SK-N-SH (cell line): ENCODE measurements at regions not wholly inside any gene's neighbourhood (a gene's known extent, or its start where the extent isn't known, plus 50 kb on each side); places are given as distances from the start of the nearest gene placed in this dataset.

Experiments used
- CTCF ChIA-PET: fragments of 300-600, 350-600 bp; formaldehyde crosslinking; extraction: SDS; loops from one replicate; lab custom pipeline; 2021; lab: Yijun Ruan, JAX
- POLR2A ChIA-PET: fragments of 350-600 bp; sonication (Branson Sonifier 250); formaldehyde crosslinking; extraction: SDS; loops from one replicate; lab custom pipeline; 2020; ENCODE audit warnings: antibody characterized with exemption, inconsistent platforms; lab: Yijun Ruan, JAX
- DNase-seq: peaks from one replicate; pipeline ENCODE4 v3.0.0; 2012
- H2AFZ ChIP-seq: fragments of 200-600 bp; sonication (generic); 2 replicates; pipeline ENCODE4 v1.8.1; 2016; ENCODE audit warnings: antibody characterized with exemption, mild to moderate bottlenecking, low read depth
- H3F3A ChIP-seq: fragments of 200-600 bp; sonication (generic); replicated peaks from 2 replicates; pipeline ENCODE3; 2016; ENCODE audit warnings: antibody characterized with exemption, mild to moderate bottlenecking; ENCODE audit not compliant: insufficient read depth
- H3K27ac ChIP-seq, 2 experiments: fragments of 200-500 bp in 1 of 2; fragments of 200-600 bp in 1 of 2; sonication (Bioruptor generic) in 1 of 2; sonication (generic), shearing (Covaris generic) in 1 of 2; 2 replicates each; pipeline versions ENCODE4 v1.5.1 to v1.6.1; 2014 to 2016; ENCODE audit warnings: low read depth in 2 of 2, inconsistent platforms in 1 of 2, low read length in 1 of 2, mild to moderate bottlenecking in 1 of 2, mixed read lengths in 1 of 2
- H3K27me3 ChIP-seq: fragments of 200-600 bp; sonication (generic), shearing (Covaris generic); 2 replicates; pipeline ENCODE4 v1.6.1; 2016; ENCODE audit warnings: mixed run types; ENCODE audit not compliant: insufficient read depth
- H3K36me3 ChIP-seq, 2 experiments: fragments of 200-500 bp in 1 of 2; fragments of 200-600 bp in 1 of 2; sonication (Bioruptor generic) in 1 of 2; sonication (generic) in 1 of 2; replicated peaks in 1 of 2; 2 replicates each; pipeline versions ENCODE3 to v1.5.1; 2014 to 2016; ENCODE audit warnings: low read length in 1 of 2, mild to moderate bottlenecking in 1 of 2; ENCODE audit not compliant: insufficient read depth in 2 of 2, control insufficient read depth in 1 of 2
- H3K4me1 ChIP-seq, 2 experiments: fragments of 200-500 bp in 1 of 2; fragments of 200-600 bp in 1 of 2; sonication (Bioruptor generic) in 1 of 2; sonication (generic), shearing (Covaris generic) in 1 of 2; 2 replicates each; pipeline versions ENCODE4 v1.5.1 to v1.6.1; 2014 to 2016; ENCODE audit warnings: low read depth in 1 of 2, low read length in 1 of 2, mixed run types in 1 of 2; ENCODE audit not compliant: insufficient read depth in 2 of 2, control insufficient read depth in 1 of 2
- H3K4me2 ChIP-seq: fragments of 200-600 bp; sonication (generic), shearing (Covaris generic); 2 replicates; pipeline ENCODE4 v1.6.1; 2017; ENCODE audit warnings: mixed run types
- H3K4me3 ChIP-seq, 2 experiments: fragments of 200-500 bp in 1 of 2; fragments of 200-600 bp in 1 of 2; sonication (Bioruptor generic) in 1 of 2; sonication (generic), shearing (Covaris generic) in 1 of 2; 2 replicates each; pipeline versions ENCODE4 v1.5.1 to v1.8.1; 2014 to 2016; ENCODE audit warnings: low read depth in 2 of 2, inconsistent platforms in 1 of 2, low read length in 1 of 2, mild to moderate bottlenecking in 1 of 2, mixed read lengths in 1 of 2, moderate library complexity in 1 of 2
- H3K79me2 ChIP-seq: fragments of 200-600 bp; sonication (generic); 2 replicates; pipeline ENCODE4 v1.8.1; 2017; ENCODE audit warnings: mild to moderate bottlenecking; ENCODE audit not compliant: insufficient read depth
- H3K9ac ChIP-seq: fragments of 200-600 bp; sonication (generic); 2 replicates; pipeline ENCODE4 v1.6.1; 2017; ENCODE audit warnings: mixed run types
- H3K9me2 ChIP-seq: fragments of 200-600 bp; sonication (generic); 2 replicates; pipeline ENCODE4 v1.6.1; 2017; ENCODE audit warnings: mixed run types
- H3K9me3 ChIP-seq: fragments of 200-600 bp; sonication (generic); 2 replicates; pipeline ENCODE4 v1.6.1; 2017; ENCODE audit warnings: mixed run types, mild to moderate bottlenecking, moderate library complexity
- H4K20me1 ChIP-seq: fragments of 200-600 bp; sonication (generic); 2 replicates; pipeline ENCODE4 v1.6.1; 2017; ENCODE audit warnings: mild to moderate bottlenecking, mixed run types; ENCODE audit not compliant: insufficient read depth
- CHD2 ChIP-seq: fragments of 150-350 bp; IDR thresholded peaks from 2 replicates; pipeline ENCODE4 v1.6.1; 2018; ENCODE audit warnings: low read length; ENCODE audit not compliant: partially characterized antibody
- EP300 ChIP-seq, 2 experiments: IDR thresholded peaks; 2 replicates each; pipeline versions ENCODE4 v1.4.0 to v1.6.1; 2012; ENCODE audit warnings: borderline replicate concordance in 1 of 2, low read depth in 1 of 2, low read length in 1 of 2
- EZH2phosphoT487 ChIP-seq: fragments of 200-600 bp; sonication (generic); IDR thresholded peaks from 2 replicates; pipeline ENCODE4 v1.6.1; 2017; ENCODE audit warnings: low read depth, mixed run types, mild to moderate bottlenecking, antibody characterized with exemption, moderate library complexity, borderline replicate concordance
- FOXJ3 ChIP-seq: sonication (generic); formaldehyde crosslinking; IDR thresholded peaks from 2 replicates; pipeline ENCODE4 v1.5.1; 2020; ENCODE audit warnings: mild to moderate bottlenecking, missing genetic modification reagents
- GABPA ChIP-seq: IDR thresholded peaks from 2 replicates; pipeline ENCODE4 v1.4.0; 2012; ENCODE audit warnings: low read depth, mild to moderate bottlenecking
- GATA2 ChIP-seq: sonication (generic); formaldehyde crosslinking; IDR thresholded peaks from 2 replicates; pipeline ENCODE4 v1.5.0; 2020; ENCODE audit warnings: mild to moderate bottlenecking, missing genetic modification reagents
- MEF2A ChIP-seq: IDR thresholded peaks from 2 replicates; pipeline ENCODE4 v1.4.0; 2012; ENCODE audit warnings: low read depth, borderline replicate concordance
- MXI1 ChIP-seq: IDR thresholded peaks from 2 replicates; pipeline ENCODE4 v1.6.1; 2012; ENCODE audit warnings: mild to moderate bottlenecking, low read depth, low read length, improper control_type of control experiment
- NRF1 ChIP-seq: IDR thresholded peaks from 2 replicates; pipeline ENCODE4 v1.6.1; 2012; ENCODE audit warnings: low read depth, mild to moderate bottlenecking, low read length
- RAD21 ChIP-seq: IDR thresholded peaks from 2 replicates; pipeline ENCODE4 v1.6.1; 2012; ENCODE audit warnings: mild to moderate bottlenecking, low read length
- RCOR1 ChIP-seq: fragments of 150-350 bp; IDR thresholded peaks from 2 replicates; pipeline ENCODE4 v1.6.1; 2017; ENCODE audit warnings: antibody characterized with exemption, low read length
- TCF12 ChIP-seq: IDR thresholded peaks from 2 replicates; pipeline ENCODE4 v1.4.0; 2012
- TEAD4 ChIP-seq: IDR thresholded peaks from 2 replicates; pipeline ENCODE4 v1.4.0; 2012; ENCODE audit warnings: mild to moderate bottlenecking, borderline replicate concordance; ENCODE audit not compliant: insufficient read depth
- YY1 ChIP-seq: IDR thresholded peaks from 2 replicates; pipeline ENCODE4 v1.4.0; 2012; ENCODE audit warnings: low read depth, mild to moderate bottlenecking
- WGBS: methylation state at CpG from one replicate; pipeline ENCODE4 v1.1.6; 2017; ENCODE audit warnings: low lambda C conversion rate; 5-methylcytosine and 5-hydroxymethylcytosine counted together
- TF ChIP-seq, protein P1 (sequence below): IDR thresholded peaks from 2 replicates; pipeline ENCODE4 v1.4.0; 2012; ENCODE audit warnings: low read depth, borderline replicate concordance
- TF ChIP-seq, protein P2 (sequence below): IDR thresholded peaks from 2 replicates; pipeline ENCODE4; 2012
- TF ChIP-seq, protein P3 (sequence below): IDR thresholded peaks from 2 replicates; pipeline ENCODE4 v1.4.0; 2012; ENCODE audit warnings: low read depth, borderline replicate concordance
- TF ChIP-seq, protein P4 (sequence below): IDR thresholded peaks from 2 replicates; pipeline ENCODE4 v1.6.1; 2012; ENCODE audit warnings: mild to moderate bottlenecking, low read depth, low read length, moderate library complexity
- TF ChIP-seq, protein P5 (sequence below): fragments of 150-350 bp; IDR thresholded peaks from 2 replicates; pipeline ENCODE4 v1.6.1; 2017; ENCODE audit warnings: antibody characterized with exemption, low read length, low read depth, borderline replicate concordance

DNA sequence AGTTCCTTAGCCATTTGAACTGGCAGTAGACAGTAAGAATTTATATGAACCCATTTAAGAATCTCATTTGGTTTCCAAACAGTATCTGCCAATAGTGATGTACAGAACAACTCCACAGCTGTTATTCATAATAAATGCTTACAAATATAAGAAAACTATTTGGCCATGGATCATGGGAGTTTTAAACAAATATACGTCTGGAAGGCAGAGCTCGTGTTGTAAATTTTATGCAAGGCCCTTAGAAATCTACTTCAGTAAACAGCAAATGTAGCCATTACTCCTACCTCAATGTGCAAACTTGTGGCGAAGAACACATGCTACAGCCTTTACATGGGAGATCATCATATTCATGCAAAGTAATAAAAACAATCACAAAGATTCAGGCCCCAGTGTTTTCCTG, 65.3 kb upstream of the NANOGP8 start:
- Histone ChIP-seq H3K4me3 (no peak overlapping the region), H3K9ac (no peak overlapping the region), H3K27me3 (no peaks in the 10 kb centered on the region), H3K27ac (no peak overlapping the region), H4K20me1 (no peaks in the 10 kb centered on the region), H3K9me2 (no peaks in the 10 kb centered on the region), H3K4me1 (no peaks in the 10 kb centered on the region), H3K79me2 (no peaks in the 10 kb centered on the region), H2AFZ (no peak overlapping the region), H3K9me3 (no peaks in the 10 kb centered on the region), H3F3A (no peaks in the 10 kb centered on the region), H3K36me3 (no peaks in the 10 kb centered on the region), H3K4me2 (no peak overlapping the region)
- DNase-seq = no peak
- TF ChIP-seq, protein P1, sequence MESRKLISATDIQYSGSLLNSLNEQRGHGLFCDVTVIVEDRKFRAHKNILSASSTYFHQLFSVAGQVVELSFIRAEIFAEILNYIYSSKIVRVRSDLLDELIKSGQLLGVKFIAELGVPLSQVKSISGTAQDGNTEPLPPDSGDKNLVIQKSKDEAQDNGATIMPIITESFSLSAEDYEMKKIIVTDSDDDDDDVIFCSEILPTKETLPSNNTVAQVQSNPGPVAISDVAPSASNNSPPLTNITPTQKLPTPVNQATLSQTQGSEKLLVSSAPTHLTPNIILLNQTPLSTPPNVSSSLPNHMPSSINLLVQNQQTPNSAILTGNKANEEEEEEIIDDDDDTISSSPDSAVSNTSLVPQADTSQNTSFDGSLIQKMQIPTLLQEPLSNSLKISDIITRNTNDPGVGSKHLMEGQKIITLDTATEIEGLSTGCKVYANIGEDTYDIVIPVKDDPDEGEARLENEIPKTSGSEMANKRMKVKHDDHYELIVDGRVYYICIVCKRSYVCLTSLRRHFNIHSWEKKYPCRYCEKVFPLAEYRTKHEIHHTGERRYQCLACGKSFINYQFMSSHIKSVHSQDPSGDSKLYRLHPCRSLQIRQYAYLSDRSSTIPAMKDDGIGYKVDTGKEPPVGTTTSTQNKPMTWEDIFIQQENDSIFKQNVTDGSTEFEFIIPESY = no peak
- TF ChIP-seq FOXJ3 (CRISPR knock-in tag) (no peak), MEF2A (no peak), RCOR1 (no peak), YY1 (no peak), GABPA (no peak), EP300 (IDR thresholded peaks at IDR 0.05; ENCODE audit: borderline replicate concordance in 1 of 2, low read depth in 1 of 2, low read length in 1 of 2) (no peak), TEAD4 (no peak), EZH2phosphoT487 (no peak), NRF1 (no peak), CHD2 (no peak), RAD21 (no peak), TCF12 (no peak), GATA2 (CRISPR knock-in tag) (no peak), MXI1 (no peak)
- TF ChIP-seq, protein P2, sequence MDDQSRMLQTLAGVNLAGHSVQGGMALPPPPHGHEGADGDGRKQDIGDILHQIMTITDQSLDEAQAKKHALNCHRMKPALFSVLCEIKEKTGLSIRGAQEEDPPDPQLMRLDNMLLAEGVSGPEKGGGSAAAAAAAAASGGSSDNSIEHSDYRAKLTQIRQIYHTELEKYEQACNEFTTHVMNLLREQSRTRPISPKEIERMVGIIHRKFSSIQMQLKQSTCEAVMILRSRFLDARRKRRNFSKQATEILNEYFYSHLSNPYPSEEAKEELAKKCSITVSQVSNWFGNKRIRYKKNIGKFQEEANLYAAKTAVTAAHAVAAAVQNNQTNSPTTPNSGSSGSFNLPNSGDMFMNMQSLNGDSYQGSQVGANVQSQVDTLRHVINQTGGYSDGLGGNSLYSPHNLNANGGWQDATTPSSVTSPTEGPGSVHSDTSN = no peak
- TF ChIP-seq, protein P3, sequence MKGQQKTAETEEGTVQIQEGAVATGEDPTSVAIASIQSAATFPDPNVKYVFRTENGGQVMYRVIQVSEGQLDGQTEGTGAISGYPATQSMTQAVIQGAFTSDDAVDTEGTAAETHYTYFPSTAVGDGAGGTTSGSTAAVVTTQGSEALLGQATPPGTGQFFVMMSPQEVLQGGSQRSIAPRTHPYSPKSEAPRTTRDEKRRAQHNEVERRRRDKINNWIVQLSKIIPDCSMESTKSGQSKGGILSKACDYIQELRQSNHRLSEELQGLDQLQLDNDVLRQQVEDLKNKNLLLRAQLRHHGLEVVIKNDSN = no peak
- TF ChIP-seq, protein P4, sequence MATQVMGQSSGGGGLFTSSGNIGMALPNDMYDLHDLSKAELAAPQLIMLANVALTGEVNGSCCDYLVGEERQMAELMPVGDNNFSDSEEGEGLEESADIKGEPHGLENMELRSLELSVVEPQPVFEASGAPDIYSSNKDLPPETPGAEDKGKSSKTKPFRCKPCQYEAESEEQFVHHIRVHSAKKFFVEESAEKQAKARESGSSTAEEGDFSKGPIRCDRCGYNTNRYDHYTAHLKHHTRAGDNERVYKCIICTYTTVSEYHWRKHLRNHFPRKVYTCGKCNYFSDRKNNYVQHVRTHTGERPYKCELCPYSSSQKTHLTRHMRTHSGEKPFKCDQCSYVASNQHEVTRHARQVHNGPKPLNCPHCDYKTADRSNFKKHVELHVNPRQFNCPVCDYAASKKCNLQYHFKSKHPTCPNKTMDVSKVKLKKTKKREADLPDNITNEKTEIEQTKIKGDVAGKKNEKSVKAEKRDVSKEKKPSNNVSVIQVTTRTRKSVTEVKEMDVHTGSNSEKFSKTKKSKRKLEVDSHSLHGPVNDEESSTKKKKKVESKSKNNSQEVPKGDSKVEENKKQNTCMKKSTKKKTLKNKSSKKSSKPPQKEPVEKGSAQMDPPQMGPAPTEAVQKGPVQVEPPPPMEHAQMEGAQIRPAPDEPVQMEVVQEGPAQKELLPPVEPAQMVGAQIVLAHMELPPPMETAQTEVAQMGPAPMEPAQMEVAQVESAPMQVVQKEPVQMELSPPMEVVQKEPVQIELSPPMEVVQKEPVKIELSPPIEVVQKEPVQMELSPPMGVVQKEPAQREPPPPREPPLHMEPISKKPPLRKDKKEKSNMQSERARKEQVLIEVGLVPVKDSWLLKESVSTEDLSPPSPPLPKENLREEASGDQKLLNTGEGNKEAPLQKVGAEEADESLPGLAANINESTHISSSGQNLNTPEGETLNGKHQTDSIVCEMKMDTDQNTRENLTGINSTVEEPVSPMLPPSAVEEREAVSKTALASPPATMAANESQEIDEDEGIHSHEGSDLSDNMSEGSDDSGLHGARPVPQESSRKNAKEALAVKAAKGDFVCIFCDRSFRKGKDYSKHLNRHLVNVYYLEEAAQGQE = no peak
- TF ChIP-seq, protein P5, sequence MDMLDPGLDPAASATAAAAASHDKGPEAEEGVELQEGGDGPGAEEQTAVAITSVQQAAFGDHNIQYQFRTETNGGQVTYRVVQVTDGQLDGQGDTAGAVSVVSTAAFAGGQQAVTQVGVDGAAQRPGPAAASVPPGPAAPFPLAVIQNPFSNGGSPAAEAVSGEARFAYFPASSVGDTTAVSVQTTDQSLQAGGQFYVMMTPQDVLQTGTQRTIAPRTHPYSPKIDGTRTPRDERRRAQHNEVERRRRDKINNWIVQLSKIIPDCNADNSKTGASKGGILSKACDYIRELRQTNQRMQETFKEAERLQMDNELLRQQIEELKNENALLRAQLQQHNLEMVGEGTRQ = no peak
- ChIA-PET POLR2A (no interaction called here), CTCF (no interaction called here)
- 77% methylated on average over 3 of the region's 3 CpGs for WGBS
